HEK293 (cell line): ENCODE measurements at regions not wholly inside any gene's neighbourhood (a gene's known extent, or its start where the extent isn't known, plus 50 kb on each side); places are given as distances from the start of the nearest gene placed in this dataset.

Source experiments
- CTCF ChIA-PET: fragments of 350-600 bp; formaldehyde crosslinking; extraction: SDS; loops from one replicate; lab custom pipeline; 2021; ENCODE audit warnings: antibody characterized with exemption; lab: Yijun Ruan, JAX
- POLR2A ChIA-PET: fragments of 300-600 bp; formaldehyde crosslinking; extraction: SDS; loops from one replicate; lab custom pipeline; 2020; ENCODE audit warnings: antibody characterized with exemption, inconsistent platforms; lab: Yijun Ruan, JAX
- H3K27ac ChIP-seq: fragments of 200-500 bp; sonication (Bioruptor generic); 2 replicates; pipeline ENCODE4 v1.5.1; 2014; ENCODE audit warnings: low read depth, low read length, control low read depth, inconsistent platforms; ENCODE audit errors: extremely low read depth
- H3K36me3 ChIP-seq, 2 experiments: fragments of 200-500 bp in 1 of 2; sonication (Bioruptor generic) in 1 of 2; 1 replicate in 1 of 2; 2 replicates in 1 of 2; pipeline ENCODE4 v1.5.1; 2014 to 2017; ENCODE audit warnings: inconsistent platforms in 2 of 2, low read length in 2 of 2; ENCODE audit not compliant: control insufficient read depth in 2 of 2, insufficient read depth in 1 of 2
- H3K4me1 ChIP-seq: fragments of 200-500 bp; sonication (Bioruptor generic); 2 replicates; pipeline ENCODE4 v1.5.1; 2014; ENCODE audit warnings: mild to moderate bottlenecking, low read length, inconsistent platforms; ENCODE audit not compliant: control insufficient read depth, insufficient read depth
- H3K4me3 ChIP-seq: 2 replicates; pipeline ENCODE4 v1.5.1; 2011; ENCODE audit warnings: low read depth, mild to moderate bottlenecking, control low read depth, low read length, moderate library complexity
- H3K9me3 ChIP-seq: fragments of 200-500 bp; sonication (Bioruptor generic); 2 replicates; pipeline ENCODE4 v1.5.1; 2014; ENCODE audit warnings: low read depth, low read length, inconsistent platforms; ENCODE audit not compliant: control insufficient read depth, insufficient read depth
- HOXC10 ChIP-seq: sonication (generic); formaldehyde crosslinking; IDR thresholded peaks from 2 replicates; pipeline ENCODE4 v1.8.1; 2023; ENCODE audit warnings: mild to moderate bottlenecking, missing genetic modification reagents
- KLF7 ChIP-seq: fragments of 450-650 bp; formaldehyde crosslinking; IDR thresholded peaks from 2 replicates; pipeline ENCODE4 v1.5.1; 2016; ENCODE audit warnings: missing biosample characterization, missing genetic modification characterization, borderline replicate concordance
- PRDM6 ChIP-seq: fragments of 450-650 bp; formaldehyde crosslinking; IDR thresholded peaks from 2 replicates; pipeline ENCODE4 v1.5.1; 2017; ENCODE audit warnings: missing biosample characterization, missing genetic modification characterization
- RBAK ChIP-seq: fragments of 450-650 bp; formaldehyde crosslinking; IDR thresholded peaks from 2 replicates; pipeline ENCODE4 v1.5.1; 2016; ENCODE audit warnings: missing biosample characterization, missing genetic modification characterization
- SETDB1 ChIP-seq: IDR thresholded peaks from one replicate; pipeline ENCODE4 v1.6.1; 2017; ENCODE audit warnings: mild to moderate bottlenecking, low read length, moderate library complexity, mixed read lengths; ENCODE audit not compliant: insufficient read length
- TRIM28 ChIP-seq: IDR thresholded peaks from 2 replicates; pipeline ENCODE4 v1.6.1; 2011; ENCODE audit warnings: low read length, control low read depth, borderline replicate concordance
- ZBTB1 ChIP-seq: fragments of 450-650 bp; formaldehyde crosslinking; IDR thresholded peaks from 2 replicates; pipeline ENCODE4 v1.5.1; 2016; ENCODE audit warnings: missing biosample characterization, missing genetic modification characterization
- ZBTB7A ChIP-seq: fragments of 450-650 bp; formaldehyde crosslinking; IDR thresholded peaks from 2 replicates; pipeline ENCODE4 v1.5.1; 2016; ENCODE audit warnings: low read depth, missing biosample characterization, missing genetic modification characterization
- ZFHX2 ChIP-seq: fragments of 450-650 bp; formaldehyde crosslinking; conservative IDR thresholded peaks from 2 replicates; pipeline ENCODE4 v1.5.1; 2016; ENCODE audit warnings: missing biosample characterization, missing genetic modification characterization
- ZNF157 ChIP-seq: fragments of 450-650 bp; formaldehyde crosslinking; IDR thresholded peaks from 2 replicates; pipeline ENCODE4 v1.5.1; 2016; ENCODE audit warnings: missing biosample characterization, missing genetic modification characterization
- ZNF169 ChIP-seq: fragments of 450-650 bp; formaldehyde crosslinking; IDR thresholded peaks from 2 replicates; pipeline ENCODE4 v1.5.1; 2016; ENCODE audit warnings: missing biosample characterization, missing genetic modification characterization
- ZNF292 ChIP-seq: fragments of 450-650 bp; formaldehyde crosslinking; IDR thresholded peaks from 2 replicates; pipeline ENCODE4 v1.5.1; 2016; ENCODE audit warnings: low read depth, missing biosample characterization, missing genetic modification characterization, borderline replicate concordance
- ZNF416 ChIP-seq: fragments of 450-650 bp; formaldehyde crosslinking; IDR thresholded peaks from 2 replicates; pipeline ENCODE4 v1.5.1; 2016; ENCODE audit warnings: missing biosample characterization, missing genetic modification characterization
- ZNF558 ChIP-seq: fragments of 450-650 bp; formaldehyde crosslinking; IDR thresholded peaks from 2 replicates; pipeline ENCODE4 v1.5.1; 2016; ENCODE audit warnings: missing biosample characterization, missing genetic modification characterization
- ZNF580 ChIP-seq: fragments of 450-650 bp; formaldehyde crosslinking; IDR thresholded peaks from 2 replicates; pipeline ENCODE4 v1.5.1; 2016; ENCODE audit warnings: missing biosample characterization, missing genetic modification characterization
- ZNF600 ChIP-seq: fragments of 450-650 bp; formaldehyde crosslinking; IDR thresholded peaks from 2 replicates; pipeline ENCODE4 v1.5.1; 2016; ENCODE audit warnings: missing biosample characterization, missing genetic modification characterization
- ZNF747 ChIP-seq: fragments of 450-650 bp; formaldehyde crosslinking; IDR thresholded peaks from 2 replicates; pipeline ENCODE4 v1.5.1; 2016; ENCODE audit warnings: missing biosample characterization, missing genetic modification characterization
- ZNF830 ChIP-seq: fragments of 450-650 bp; IDR thresholded peaks from 2 replicates; pipeline ENCODE4 v1.5.0; 2018; ENCODE audit warnings: missing biosample characterization, missing genetic modification characterization, low read depth, mild to moderate bottlenecking, moderate library complexity
- ZSCAN23 ChIP-seq: fragments of 450-650 bp; formaldehyde crosslinking; IDR thresholded peaks from 2 replicates; pipeline ENCODE4 v1.5.1; 2016; ENCODE audit warnings: missing biosample characterization, missing genetic modification characterization
- ZXDB ChIP-seq: fragments of 450-650 bp; formaldehyde crosslinking; IDR thresholded peaks from 2 replicates; pipeline ENCODE4 v1.5.1; 2016; ENCODE audit warnings: missing biosample characterization, missing genetic modification characterization
- TF ChIP-seq, protein P1 (sequence below): fragments of 450-650 bp; formaldehyde crosslinking; conservative IDR thresholded peaks from 2 replicates; pipeline ENCODE4 v1.5.1; 2016; ENCODE audit warnings: low read depth, missing biosample characterization, missing genetic modification characterization
- TF ChIP-seq, protein P2 (sequence below): fragments of 450-650 bp; formaldehyde crosslinking; IDR thresholded peaks from 2 replicates; pipeline ENCODE4 v1.5.1; 2016; ENCODE audit warnings: missing biosample characterization, missing genetic modification characterization

- Histone ChIP-seq H3K4me3 (no peak overlapping the region), H3K27ac (no peak overlapping the region), H3K4me1 (peaks cover 2% of the 10 kb centered on the region; the same call in 1 of the 2 replicates), H3K9me3 (no peaks in the 10 kb centered on the region), H3K36me3 (no peaks in the 10 kb centered on the region)
- CTCF ChIA-PET: no interaction called here
- POLR2A ChIA-PET: no interaction called here
- TF ChIP-seq PRDM6 (tag by site-specific recombination): no peak
- no peak for TF ChIP-seq KLF7 (tag by site-specific recombination)
- TF ChIP-seq ZNF580: peak; percentile 71; the same call in 1 of the 2 replicates
- no peak for TF ChIP-seq ZBTB7A (tag by site-specific recombination)
- TF ChIP-seq, protein P1, sequence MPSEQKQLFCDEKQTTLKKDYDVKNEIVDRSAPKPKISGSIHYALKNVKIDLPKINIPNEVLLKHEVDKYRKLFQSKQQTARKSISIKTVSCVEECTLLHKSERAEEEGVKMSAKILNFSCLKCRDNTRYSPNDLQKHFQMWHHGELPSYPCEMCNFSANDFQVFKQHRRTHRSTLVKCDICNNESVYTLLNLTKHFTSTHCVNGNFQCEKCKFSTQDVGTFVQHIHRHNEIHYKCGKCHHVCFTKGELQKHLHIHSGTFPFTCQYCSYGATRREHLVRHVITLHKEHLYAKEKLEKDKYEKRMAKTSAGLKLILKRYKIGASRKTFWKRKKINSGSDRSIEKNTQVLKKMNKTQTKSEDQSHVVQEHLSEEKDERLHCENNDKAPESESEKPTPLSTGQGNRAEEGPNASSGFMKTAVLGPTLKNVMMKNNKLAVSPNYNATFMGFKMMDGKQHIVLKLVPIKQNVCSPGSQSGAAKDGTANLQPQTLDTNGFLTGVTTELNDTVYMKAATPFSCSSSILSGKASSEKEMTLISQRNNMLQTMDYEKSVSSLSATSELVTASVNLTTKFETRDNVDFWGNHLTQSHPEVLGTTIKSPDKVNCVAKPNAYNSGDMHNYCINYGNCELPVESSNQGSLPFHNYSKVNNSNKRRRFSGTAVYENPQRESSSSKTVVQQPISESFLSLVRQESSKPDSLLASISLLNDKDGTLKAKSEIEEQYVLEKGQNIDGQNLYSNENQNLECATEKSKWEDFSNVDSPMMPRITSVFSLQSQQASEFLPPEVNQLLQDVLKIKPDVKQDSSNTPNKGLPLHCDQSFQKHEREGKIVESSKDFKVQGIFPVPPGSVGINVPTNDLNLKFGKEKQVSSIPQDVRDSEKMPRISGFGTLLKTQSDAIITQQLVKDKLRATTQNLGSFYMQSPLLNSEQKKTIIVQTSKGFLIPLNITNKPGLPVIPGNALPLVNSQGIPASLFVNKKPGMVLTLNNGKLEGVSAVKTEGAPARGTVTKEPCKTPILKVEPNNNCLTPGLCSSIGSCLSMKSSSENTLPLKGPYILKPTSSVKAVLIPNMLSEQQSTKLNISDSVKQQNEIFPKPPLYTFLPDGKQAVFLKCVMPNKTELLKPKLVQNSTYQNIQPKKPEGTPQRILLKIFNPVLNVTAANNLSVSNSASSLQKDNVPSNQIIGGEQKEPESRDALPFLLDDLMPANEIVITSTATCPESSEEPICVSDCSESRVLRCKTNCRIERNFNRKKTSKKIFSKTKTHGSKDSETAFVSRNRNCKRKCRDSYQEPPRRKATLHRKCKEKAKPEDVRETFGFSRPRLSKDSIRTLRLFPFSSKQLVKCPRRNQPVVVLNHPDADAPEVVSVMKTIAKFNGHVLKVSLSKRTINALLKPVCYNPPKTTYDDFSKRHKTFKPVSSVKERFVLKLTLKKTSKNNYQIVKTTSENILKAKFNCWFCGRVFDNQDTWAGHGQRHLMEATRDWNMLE (tag by site-specific recombination): no peak
- TF ChIP-seq ZNF747: no peak
- TF ChIP-seq TRIM28: 0 out of 2 replicates have a peak, but pooled peaks have one; percentile 54
- peak; percentile 32 for TF ChIP-seq SETDB1
- no peak for TF ChIP-seq ZXDB
Measured at GRCh38 chr16:86325360-86325759, 185.0 kb upstream of the FOXF1 start.

DNA sequence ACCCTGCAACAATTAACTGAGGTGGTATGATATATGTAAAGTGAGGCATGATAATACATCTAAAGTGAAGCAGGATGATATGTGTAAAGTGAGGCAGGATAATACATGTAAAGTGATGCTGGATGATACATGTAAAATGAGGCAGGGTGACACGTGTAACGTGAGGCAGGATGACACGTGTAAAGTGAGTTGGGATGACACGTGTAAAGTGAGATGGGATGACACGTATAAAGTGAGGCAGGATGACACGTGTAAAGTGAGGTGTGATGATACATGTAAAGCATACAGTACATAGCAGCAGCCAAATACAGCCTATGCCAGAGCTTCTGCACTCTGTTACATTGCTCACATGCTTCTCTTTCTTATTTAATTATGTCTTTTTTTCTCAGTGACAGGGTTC, 184.4 kb upstream of the FOXF1 start:
- Histone ChIP-seq H3K27ac (no peak overlapping the region), H3K4me1 (peaks cover 2% of the 10 kb centered on the region; the same call in 1 of the 2 replicates), H3K36me3 (no peaks in the 10 kb centered on the region), H3K4me3 (no peak overlapping the region), H3K9me3 (no peaks in the 10 kb centered on the region)
- ChIA-PET POLR2A (no interaction called here), CTCF (no interaction called here)
- TF ChIP-seq RBAK (tag by site-specific recombination): no peak
- no peak for TF ChIP-seq ZBTB1 (tag by site-specific recombination)
- TF ChIP-seq ZNF416: no peak
- TF ChIP-seq, protein P2, sequence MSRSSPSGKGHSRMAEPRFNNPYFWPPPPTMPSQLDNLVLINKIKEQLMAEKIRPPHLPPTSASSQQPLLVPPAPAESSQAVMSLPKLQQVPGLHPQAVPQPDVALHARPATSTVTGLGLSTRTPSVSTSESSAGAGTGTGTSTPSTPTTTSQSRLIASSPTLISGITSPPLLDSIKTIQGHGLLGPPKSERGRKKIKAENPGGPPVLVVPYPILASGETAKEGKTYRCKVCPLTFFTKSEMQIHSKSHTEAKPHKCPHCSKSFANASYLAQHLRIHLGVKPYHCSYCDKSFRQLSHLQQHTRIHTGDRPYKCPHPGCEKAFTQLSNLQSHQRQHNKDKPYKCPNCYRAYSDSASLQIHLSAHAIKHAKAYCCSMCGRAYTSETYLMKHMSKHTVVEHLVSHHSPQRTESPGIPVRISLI (tag by site-specific recombination): no peak
- TF ChIP-seq ZNF292 (tag by site-specific recombination): no peak
- no peak for TF ChIP-seq ZSCAN23 (tag by site-specific recombination)
- TF ChIP-seq, protein P1 (tag by site-specific recombination): no peak
- TF ChIP-seq ZNF830 (tag by site-specific recombination): no peak
- no peak for TF ChIP-seq HOXC10 (CRISPR knock-in tag)
- no peak for TF ChIP-seq ZNF558 (tag by site-specific recombination)
- no peak for TF ChIP-seq ZNF600 (tag by site-specific recombination)
- no peak for TF ChIP-seq ZNF169
- no peak for TF ChIP-seq ZNF157 (tag by site-specific recombination)
- no peak for TF ChIP-seq ZFHX2 (tag by site-specific recombination)
